ENCODE measurements at regions not wholly inside any gene's neighbourhood (a gene's known extent, or its start where the extent isn't known, plus 50 kb on each side); places are given as distances from the start of the nearest gene placed in this dataset.

- dilution Hi-C loops (cut with MboI; ENCODE audit: extremely low pct_ligation_motif_present, low sequenced_read_pairs) = no loop called here
- Histone ChIP-seq H4K20me1 (replicated peaks; ENCODE audit: control insufficient read depth, extremely low read depth, insufficient read depth, low read length) (no peaks in the 10 kb centered on the region), H3K9ac (replicated peaks; ENCODE audit: extremely low read depth, insufficient read depth, low read length) (no peak overlapping the region), H3K9me3 (replicated peaks; ENCODE audit: control insufficient read depth, insufficient read depth, low read length) (peaks cover 2% of the 10 kb centered on the region), H3K4me3 (replicated peaks in 1 of 3; ENCODE audit: insufficient read depth in 1 of 3, low read depth in 1 of 3, low read length in 3 of 3) (no peak overlapping the region), H3K79me2 (ENCODE audit: control insufficient read depth, insufficient read depth, low read length) (no peaks in the 10 kb centered on the region), H3K36me3 (ENCODE audit: control insufficient read depth in 2 of 2, extremely low read depth in 1 of 2, insufficient read depth in 2 of 2, low read length in 2 of 2) (no peaks in the 10 kb centered on the region), H3K27me3 (ENCODE audit: control insufficient read depth in 2 of 2, insufficient read depth in 2 of 2, low read length in 2 of 2) (no peaks in the 10 kb centered on the region), H2AFZ (ENCODE audit: low read depth, low read length) (no peak overlapping the region), H3K4me1 (ENCODE audit: control insufficient read depth, extremely low read depth, insufficient read depth, low read length) (no peaks in the 10 kb centered on the region), H3K4me2 (ENCODE audit: insufficient read depth, low read length) (no peak overlapping the region), H3K9me1 (replicated peaks; ENCODE audit: control insufficient read depth, extremely low read depth, insufficient read depth, low read length) (no peaks in the 10 kb centered on the region), H3K27ac (ENCODE audit: insufficient read depth, low read depth, low read length) (no peak overlapping the region)
- intact Hi-C loops (cut with micrococcal nuclease) = no loop called here
- ChIA-PET CTCF (no interaction called here), POLR2A (no interaction called here)
- TF ChIP-seq FOS (IDR thresholded peaks at IDR 0.05; ENCODE audit: borderline replicate concordance, insufficient read depth, low read length) (no peak), POLR2AphosphoS5 (IDR thresholded peaks at IDR 0.05; ENCODE audit: insufficient read depth, low read depth, low read length) (no peak), MAX (IDR thresholded peaks at IDR 0.05; ENCODE audit: insufficient read depth, insufficient read length) (no peak), GATA2 (IDR thresholded peaks at IDR 0.05; ENCODE audit: insufficient read depth, insufficient read length, low read depth, low read length) (no peak), CTCF (IDR thresholded peaks at IDR 0.05; ENCODE audit: extremely low read depth in 1 of 2, insufficient read depth in 1 of 2, low read depth in 1 of 2, low read length in 2 of 2) (no peak), JUN (IDR thresholded peaks at IDR 0.05; ENCODE audit: borderline replicate concordance, insufficient read depth, insufficient read length, low read depth) (no peak), EZH2 (IDR thresholded peaks at IDR 0.05; ENCODE audit: borderline replicate concordance, low read depth, low read length, severe bottlenecking) (no peak), MYC (IDR thresholded peaks at IDR 0.05; ENCODE audit: low read depth, low read length) (no peak), POLR2A (IDR thresholded peaks at IDR 0.05; ENCODE audit: low read depth, low read length) (no peak)
- no TSS peak for BruUV-seq (replicated peaks)
- FAIRE-seq = no peak
- DNase-seq (ENCODE audit: low read depth, low spot score) = no peak
Observed at GRCh38 chr20:16860914-16861313, 112.8 kb downstream of the OTOR start.
